GM13977 (cell line): ENCODE measurements at regions not wholly inside any gene's neighbourhood (a gene's known extent, or its start where the extent isn't known, plus 50 kb on each side); places are given as distances from the start of the nearest gene placed in this dataset.

ENCODE experiments used
- DNase-seq: peaks from one replicate; pipeline ENCODE4 v3.0.0; 2012; ENCODE audit warnings: low spot score
- in situ Hi-C: fragments of 300-500 bp; cut with MboI; formaldehyde crosslinking; loops from one replicate; pipeline ENCODE4 v1.12.0; 2022; ENCODE audit warnings: low sequenced_read_pairs, low pct_unique_long_range_greater_than_20kb, mixed read lengths, inconsistent platforms; ENCODE audit not compliant: unreplicated experiment
- TF ChIP-seq, protein P1 (sequence below): IDR thresholded peaks from 2 replicates; pipeline ENCODE4 v1.5.1; 2012; ENCODE audit warnings: mild to moderate bottlenecking, control low read depth; ENCODE audit not compliant: insufficient read depth; ENCODE audit errors: extremely low read depth, missing control alignments

DNA sequence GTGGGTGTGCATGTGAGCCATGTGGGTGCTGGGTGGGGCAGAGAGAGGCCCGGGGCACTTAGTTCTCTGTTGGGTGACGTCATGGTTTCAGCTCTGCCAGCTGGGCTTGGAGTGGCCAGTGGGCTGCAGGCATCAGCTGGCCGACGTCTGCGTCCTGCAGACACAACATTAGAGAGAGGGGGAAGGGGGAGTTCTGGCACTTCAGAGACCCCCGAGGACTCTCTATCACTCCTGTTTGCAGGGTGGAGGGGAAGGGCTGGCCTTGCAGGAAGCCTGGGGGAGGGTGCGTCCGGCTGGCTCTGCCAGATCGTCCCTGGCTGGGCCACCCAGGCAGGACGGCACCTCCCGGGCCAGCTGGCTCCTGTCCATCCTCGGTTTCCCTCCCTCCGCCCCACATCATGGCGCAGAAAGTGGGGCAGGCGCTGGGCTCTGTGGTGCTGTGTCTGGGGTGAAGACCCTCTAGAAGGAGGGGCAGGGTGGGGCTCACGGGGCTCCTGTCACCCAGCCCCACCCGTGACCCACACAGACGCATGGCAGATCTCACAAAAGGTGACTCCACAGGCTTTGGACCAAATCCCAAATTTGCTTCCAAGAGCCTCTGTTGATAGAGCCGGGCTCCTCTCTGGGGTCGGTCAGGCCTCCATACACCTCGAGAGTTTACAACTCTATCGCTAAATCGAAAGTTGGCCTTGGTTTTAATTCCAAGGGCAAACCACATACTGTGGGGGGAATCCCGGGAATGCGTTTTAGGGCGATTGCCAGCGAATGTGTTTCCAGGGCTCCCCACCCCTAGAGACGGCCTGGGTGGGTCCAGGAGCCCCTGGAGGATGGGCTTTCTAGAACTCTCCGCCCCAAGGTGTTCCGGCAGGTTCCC, 73.4 kb upstream of the TTC34 start:
- in situ Hi-C loops = no loop called here
- TF ChIP-seq, protein P1, sequence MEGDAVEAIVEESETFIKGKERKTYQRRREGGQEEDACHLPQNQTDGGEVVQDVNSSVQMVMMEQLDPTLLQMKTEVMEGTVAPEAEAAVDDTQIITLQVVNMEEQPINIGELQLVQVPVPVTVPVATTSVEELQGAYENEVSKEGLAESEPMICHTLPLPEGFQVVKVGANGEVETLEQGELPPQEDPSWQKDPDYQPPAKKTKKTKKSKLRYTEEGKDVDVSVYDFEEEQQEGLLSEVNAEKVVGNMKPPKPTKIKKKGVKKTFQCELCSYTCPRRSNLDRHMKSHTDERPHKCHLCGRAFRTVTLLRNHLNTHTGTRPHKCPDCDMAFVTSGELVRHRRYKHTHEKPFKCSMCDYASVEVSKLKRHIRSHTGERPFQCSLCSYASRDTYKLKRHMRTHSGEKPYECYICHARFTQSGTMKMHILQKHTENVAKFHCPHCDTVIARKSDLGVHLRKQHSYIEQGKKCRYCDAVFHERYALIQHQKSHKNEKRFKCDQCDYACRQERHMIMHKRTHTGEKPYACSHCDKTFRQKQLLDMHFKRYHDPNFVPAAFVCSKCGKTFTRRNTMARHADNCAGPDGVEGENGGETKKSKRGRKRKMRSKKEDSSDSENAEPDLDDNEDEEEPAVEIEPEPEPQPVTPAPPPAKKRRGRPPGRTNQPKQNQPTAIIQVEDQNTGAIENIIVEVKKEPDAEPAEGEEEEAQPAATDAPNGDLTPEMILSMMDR = no peak
- DNase-seq = no peak

DNA sequence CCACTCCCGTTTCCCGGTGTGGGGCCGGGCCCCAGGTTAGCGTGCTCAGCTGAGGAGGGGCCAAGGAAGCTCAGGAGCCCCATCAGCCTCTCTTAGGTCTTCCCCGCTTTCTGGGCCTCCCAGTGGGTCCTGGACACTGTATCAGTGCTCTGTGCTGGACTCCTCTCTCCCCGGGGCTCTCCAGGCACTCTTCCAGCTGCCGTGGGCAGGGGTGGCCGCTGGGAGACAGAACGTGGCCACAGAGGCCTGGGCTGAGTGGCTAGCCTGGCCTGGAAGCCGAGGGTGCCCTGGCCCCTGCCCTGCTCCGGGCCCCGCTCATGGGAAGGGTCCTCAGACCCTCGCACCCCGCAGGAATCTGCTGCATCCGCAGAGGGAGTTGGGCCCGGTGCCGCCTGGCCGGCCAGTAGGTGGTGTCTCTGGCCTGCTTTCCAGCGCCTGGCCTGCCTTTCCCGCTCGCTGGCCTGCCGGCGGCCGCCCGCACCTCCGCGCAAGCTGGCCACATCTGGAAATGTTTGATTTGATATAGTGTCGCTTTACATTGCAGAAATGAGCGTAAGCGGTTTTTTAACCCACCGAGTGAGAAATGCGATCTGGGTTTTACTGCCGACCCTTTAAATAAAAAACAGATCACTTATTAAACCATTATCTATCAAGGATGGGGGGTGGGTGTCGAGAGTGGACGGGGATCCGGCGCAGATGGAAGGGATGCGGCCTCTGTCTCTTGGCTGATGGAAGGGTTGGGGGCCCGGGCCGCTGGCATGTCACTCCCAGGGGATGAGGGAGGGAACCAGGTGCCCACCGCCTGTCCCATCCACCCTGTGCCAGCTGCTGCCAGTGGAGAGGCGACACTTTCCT, 74.4 kb upstream of the TTC34 start:
- in situ Hi-C loops = no loop called here
- no peak for DNase-seq
- TF ChIP-seq, protein P1 = no peak

DNA sequence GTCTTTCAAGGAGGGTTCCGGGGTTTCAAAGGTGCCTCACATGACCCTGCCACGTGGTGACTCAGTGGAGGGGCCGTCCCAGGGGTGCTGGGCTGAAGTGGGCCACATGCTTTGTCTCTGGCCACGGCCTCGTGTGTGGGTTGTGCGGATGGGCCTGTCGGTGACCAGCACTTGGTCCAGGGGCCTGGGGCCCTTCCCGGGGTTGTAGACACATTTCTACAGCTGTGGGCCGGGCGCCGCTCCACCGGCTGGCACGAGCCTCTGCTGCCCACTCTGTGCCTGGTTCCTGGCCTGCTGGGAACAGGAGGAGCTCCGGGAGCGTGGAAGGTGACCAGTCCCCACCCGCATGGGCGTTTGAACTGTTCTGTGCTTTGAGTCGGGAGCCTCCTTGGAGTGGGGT, 75.4 kb upstream of the TTC34 start:
- in situ Hi-C loops = no loop called here
- no peak for DNase-seq
- TF ChIP-seq, protein P1 = no peak

DNA sequence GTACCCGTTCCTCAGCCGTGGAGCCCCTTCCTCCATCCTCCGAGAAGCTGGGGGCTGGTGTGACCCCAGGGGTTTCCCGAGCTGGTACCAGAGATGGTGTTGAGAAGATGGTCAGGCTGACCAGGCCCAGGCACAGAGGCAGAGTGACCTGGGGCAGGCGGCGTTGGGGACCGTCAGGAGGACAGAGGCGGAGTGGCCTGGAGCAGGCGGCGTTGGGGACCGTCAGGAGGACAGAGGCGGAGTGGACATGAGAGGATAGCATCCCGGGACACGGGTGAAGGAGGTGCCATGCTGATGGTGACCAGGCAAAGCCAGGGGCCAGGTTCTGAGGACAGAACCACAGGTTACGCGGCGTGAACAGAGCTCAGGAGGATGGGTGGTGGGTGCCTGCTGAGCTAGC, 75.9 kb upstream of the TTC34 start:
- TF ChIP-seq, protein P1 = no peak
- in situ Hi-C loops = no loop called here

DNA sequence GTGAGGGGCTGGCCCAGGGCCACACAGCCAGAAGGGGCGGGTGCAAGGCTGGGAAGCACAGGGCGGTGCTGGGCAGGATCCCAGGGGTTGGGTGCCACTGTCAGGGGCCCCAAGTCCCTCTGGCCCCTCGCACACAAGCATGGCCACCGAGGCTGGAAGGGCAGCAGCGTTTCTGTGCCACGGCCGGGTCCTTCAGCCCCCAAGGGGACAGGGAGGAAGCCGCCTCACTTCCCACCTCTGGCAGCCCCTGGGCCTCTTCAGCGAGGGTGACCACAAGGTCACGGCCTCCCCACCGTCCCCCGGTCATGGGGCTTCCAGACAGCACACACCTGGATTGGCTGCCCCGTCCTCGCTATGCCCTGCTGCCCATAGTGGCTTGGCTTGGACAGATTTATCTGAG, 77.1 kb upstream of the TTC34 start:
- TF ChIP-seq, protein P1 = no peak
- DNase-seq = no peak
- in situ Hi-C loops = no loop called here

More for the DNA sequence above, 75.9 kb upstream of the TTC34 start:
- no peak for DNase-seq

DNA sequence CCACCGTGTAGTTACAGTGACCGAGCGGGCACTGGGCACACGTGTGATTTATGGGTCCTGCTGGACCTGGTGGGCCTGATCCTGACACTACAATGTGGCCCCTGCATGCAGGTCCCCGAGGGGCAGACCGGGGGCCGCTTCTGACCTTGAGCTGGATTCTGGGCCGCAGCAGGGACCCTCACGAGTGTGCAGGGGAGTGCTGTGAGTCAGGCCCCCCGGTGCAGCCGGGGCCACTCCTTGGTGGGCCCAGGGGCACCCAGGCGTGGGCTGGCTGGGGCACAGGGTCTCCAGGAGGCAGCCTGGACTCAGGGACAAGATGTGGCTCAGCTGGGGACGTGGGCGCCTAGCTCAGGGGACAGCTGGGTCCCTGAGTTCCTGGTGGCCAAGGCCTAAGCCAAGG, 77.5 kb upstream of the TTC34 start:
- TF ChIP-seq, protein P1 = no peak
- in situ Hi-C loops = no loop called here

More for the DNA sequence above, 77.5 kb upstream of the TTC34 start:
- DNase-seq = no peak
